HCT116 (cell line): ENCODE measurements at regions not wholly inside any gene's neighbourhood (a gene's known extent, or its start where the extent isn't known, plus 50 kb on each side); places are given as distances from the start of the nearest gene placed in this dataset.

Experiments used
- ATAC-seq: fragments of 200-7000 bp; cut with Tn5 transposase; 2 replicates; pipeline ENCODE4 v1.9.1; 2020; ENCODE audit warnings: mild to moderate bottlenecking, moderate library complexity
- BruUV-seq: library from RNA; stranded (reverse); fragments of 400-500 nt; replicated peaks from 2 replicates; lab custom pipeline; 2021; lab: Mats Ljungman, UMichigan
- CTCF ChIA-PET: fragments of 300-600 bp; sonication (Branson Sonifier 250); formaldehyde crosslinking; loops from one replicate; lab custom pipeline; 2021; ENCODE audit warnings: antibody characterized with exemption; lab: Charles Lee
- POLR2A ChIA-PET: fragments of 300-600, 350-600 bp; sonication (Branson Sonifier 250); formaldehyde crosslinking; loops from one replicate; lab custom pipeline; 2021; ENCODE audit warnings: antibody characterized with exemption; lab: Charles Lee
- RAD21 ChIA-PET, 2 experiments: fragments of 300-600 bp; sonication (Branson Sonifier 250); formaldehyde crosslinking; loops; one replicate each; lab custom pipeline; 2023; ENCODE audit warnings: low total read pairs in 2 of 2; ENCODE audit not compliant: uncharacterized antibody in 2 of 2, unreplicated experiment in 2 of 2, low non-redundant PET in 1 of 2; lab: Charles Lee
- DNase-seq: peaks from one replicate; pipeline ENCODE4 v3.0.0-alpha.2; 2010; ENCODE audit warnings: low read depth, low spot score
- H2AFZ ChIP-seq: fragments of 200-600 bp; shearing (Covaris generic), sonication (generic); 2 replicates; pipeline ENCODE4 v1.6.1; 2017; ENCODE audit warnings: low read depth, mixed run types, mixed read lengths, antibody characterized with exemption, low read length; ENCODE audit not compliant: poor library complexity, severe bottlenecking
- H3K27ac ChIP-seq: 2 replicates; pipeline ENCODE4 v1.5.1; 2012; ENCODE audit warnings: low read depth, low read length
- H3K27me3 ChIP-seq: fragments of 200-600 bp; sonication (generic); 2 replicates; pipeline ENCODE4 v1.6.1; 2016; ENCODE audit warnings: mixed run types, low read length, mixed read lengths; ENCODE audit not compliant: insufficient read depth
- H3K36me3 ChIP-seq, 2 experiments: fragments of 200-500 bp in 1 of 2; fragments of 200-600 bp in 1 of 2; sonication (Bioruptor generic) in 1 of 2; sonication (generic) in 1 of 2; 2 replicates each; pipeline versions ENCODE4 v1.5.1 to v1.6.1; 2014 to 2016; ENCODE audit warnings: low read length in 2 of 2, inconsistent platforms in 1 of 2, mixed read lengths in 1 of 2, mixed run types in 1 of 2; ENCODE audit not compliant: insufficient read depth in 2 of 2, control insufficient read depth in 1 of 2
- H3K4me1 ChIP-seq, 2 experiments: fragments of 200-600 bp in 1 of 2; sonication (generic) in 1 of 2; 2 replicates each; pipeline versions ENCODE4 v1.5.1 to v1.6.1; 2012 to 2017; ENCODE audit warnings: low read length in 2 of 2, inconsistent platforms in 1 of 2, mild to moderate bottlenecking in 1 of 2, mixed read lengths in 1 of 2, mixed run types in 1 of 2, moderate library complexity in 1 of 2; ENCODE audit not compliant: insufficient read depth in 2 of 2, control insufficient read depth in 1 of 2
- H3K4me2 ChIP-seq: fragments of 200-600 bp; sonication (generic); 2 replicates; pipeline ENCODE4 v1.6.1; 2017; ENCODE audit warnings: mixed run types, low read length, mixed read lengths
- H3K4me3 ChIP-seq, 2 experiments: fragments of 200-600 bp in 1 of 2; sonication (generic) in 1 of 2; replicated peaks in 1 of 2; 2 replicates each; pipeline ENCODE4 v1.5.1; 2011 to 2016; ENCODE audit warnings: low read length in 2 of 2, control low read depth in 1 of 2, low read depth in 1 of 2, mild to moderate bottlenecking in 1 of 2, mixed read lengths in 1 of 2, mixed run types in 1 of 2
- H3K79me2 ChIP-seq: fragments of 200-600 bp; sonication (generic); 2 replicates; pipeline ENCODE4 v1.6.1; 2017; ENCODE audit warnings: mild to moderate bottlenecking, mixed run types, low read length, moderate library complexity, mixed read lengths; ENCODE audit not compliant: insufficient read depth
- H3K9ac ChIP-seq: fragments of 200-600 bp; sonication (generic); 2 replicates; pipeline ENCODE4 v1.6.1; 2016; ENCODE audit warnings: low read length, mixed read lengths
- H3K9me2 ChIP-seq: fragments of 200-600 bp; sonication (generic), shearing (Covaris generic); 2 replicates; pipeline ENCODE4 v1.6.1; 2017; ENCODE audit warnings: mixed run types, mild to moderate bottlenecking, moderate library complexity; ENCODE audit not compliant: insufficient read depth
- H3K9me3 ChIP-seq, 2 experiments: fragments of 200-500 bp in 1 of 2; fragments of 200-600 bp in 1 of 2; sonication (Bioruptor generic) in 1 of 2; sonication (generic) in 1 of 2; 2 replicates each; pipeline ENCODE4 v1.6.1; 2014 to 2017; ENCODE audit warnings: low read length in 2 of 2, mixed read lengths in 2 of 2, inconsistent platforms in 1 of 2, low read depth in 1 of 2, mild to moderate bottlenecking in 1 of 2, mixed run types in 1 of 2, moderate library complexity in 1 of 2; ENCODE audit not compliant: control insufficient read depth in 1 of 2, insufficient read depth in 1 of 2
- H4K20me1 ChIP-seq: fragments of 200-600 bp; sonication (generic), shearing (Covaris generic); 2 replicates; pipeline ENCODE4 v1.6.1; 2017; ENCODE audit warnings: mixed run types, mild to moderate bottlenecking, moderate library complexity; ENCODE audit not compliant: insufficient read depth
- ATF3 ChIP-seq: IDR thresholded peaks from 2 replicates; pipeline ENCODE4 v1.6.1; 2012
- CEBPB ChIP-seq: IDR thresholded peaks from 2 replicates; pipeline ENCODE4 v1.6.1; 2012; ENCODE audit warnings: low read depth
- CTCF ChIP-seq, 3 experiments: fragments of 200-600 bp in 1 of 3; sonication (generic) in 1 of 3; IDR thresholded peaks in 2 of 3; conservative IDR thresholded peaks in 1 of 3; 2 replicates each; pipeline ENCODE4 v1.5.1; 2012 to 2017; ENCODE audit warnings: low read depth in 2 of 3, low read length in 2 of 3, antibody characterized with exemption in 1 of 3, borderline replicate concordance in 1 of 3, control low read depth in 1 of 3, mild to moderate bottlenecking in 1 of 3, mixed read lengths in 1 of 3, mixed run types in 1 of 3, moderate library complexity in 1 of 3; ENCODE audit not compliant: insufficient read depth in 1 of 3
- EGR1 ChIP-seq: IDR thresholded peaks from 2 replicates; pipeline ENCODE4 v1.6.1; 2012; ENCODE audit warnings: low read depth
- ELF1 ChIP-seq: IDR thresholded peaks from 2 replicates; pipeline ENCODE4 v1.6.1; 2012; ENCODE audit warnings: low read depth, borderline replicate concordance
- EZH2 ChIP-seq: fragments of 200-600 bp; sonication (generic); IDR thresholded peaks from 2 replicates; pipeline ENCODE4 v1.6.1; 2017; ENCODE audit warnings: antibody characterized with exemption, mixed run types
- FOSL1 ChIP-seq: IDR thresholded peaks from 2 replicates; pipeline ENCODE4 v1.6.1; 2012; ENCODE audit warnings: low read depth
- JUND ChIP-seq: IDR thresholded peaks from 2 replicates; pipeline ENCODE4 v1.6.1; 2012
- MAX ChIP-seq: IDR thresholded peaks from 2 replicates; pipeline ENCODE4 v1.6.1; 2012
- POLR2A ChIP-seq: IDR thresholded peaks from 2 replicates; pipeline ENCODE4 v1.7.0; 2011; ENCODE audit warnings: borderline replicate concordance; ENCODE audit not compliant: insufficient read depth, insufficient read length; ENCODE audit errors: extremely low read depth
- REST ChIP-seq: IDR thresholded peaks from 2 replicates; pipeline ENCODE4 v1.6.1; 2012; ENCODE audit warnings: low read depth
- SIN3A ChIP-seq: IDR thresholded peaks from 2 replicates; pipeline ENCODE4 v1.6.1; 2012; ENCODE audit warnings: low read depth
- SRF ChIP-seq: IDR thresholded peaks from 2 replicates; pipeline ENCODE4 v1.6.1; 2012; ENCODE audit warnings: low read depth
- TCF7L2 ChIP-seq: IDR thresholded peaks from 2 replicates; pipeline ENCODE4 v1.7.0; 2011; ENCODE audit warnings: borderline replicate concordance, inconsistent platforms; ENCODE audit not compliant: insufficient read depth, insufficient read length; ENCODE audit errors: extremely low read depth
- YY1 ChIP-seq: IDR thresholded peaks from 2 replicates; pipeline ENCODE4 v1.6.1; 2011; ENCODE audit warnings: low read length, low read depth, moderate library complexity, mild to moderate bottlenecking; ENCODE audit not compliant: insufficient replicate concordance; ENCODE audit errors: extremely low read depth
- ZBTB33 ChIP-seq: IDR thresholded peaks from 2 replicates; pipeline ENCODE4 v1.6.1; 2011; ENCODE audit warnings: mild to moderate bottlenecking, low read length, moderate library complexity; ENCODE audit not compliant: insufficient replicate concordance; ENCODE audit errors: extremely low read depth
- ZFX ChIP-seq: fragments of 450-650 bp; IDR thresholded peaks from 2 replicates; pipeline ENCODE4 v1.6.1; 2017
- ZNF274 ChIP-seq: fragments of 200-500 bp; sonication (Bioruptor generic); IDR thresholded peaks from 2 replicates; pipeline ENCODE4 v1.6.1; 2014; ENCODE audit warnings: mild to moderate bottlenecking, low read depth, low read length, inconsistent platforms
- intact Hi-C: fragments of 100-400 bp; cut with micrococcal nuclease; formaldehyde crosslinking; loops from 2 replicates; pipeline ENCODE4 v1.10.0; 2022

GRCh38 chr17:77451894-77452852, 311.4 kb downstream of the SEC14L1 start:
- POLR2A ChIA-PET: no interaction called here
- H3K4me3 ChIP-seq: no peak overlapping the region
- H3K27ac ChIP-seq: no peak overlapping the region; the same call in 1 of the 2 replicates
- no peaks in the 10 kb centered on the region for H3K27me3 ChIP-seq
- ATAC-seq (no peak), DNase-seq (no peak)
- H3K4me2 ChIP-seq: no peak overlapping the region
- H3K9ac ChIP-seq: no peak overlapping the region
- H4K20me1 ChIP-seq: no peaks in the 10 kb centered on the region; the same call in 1 of the 2 replicates
- no peaks in the 10 kb centered on the region for H3K9me3 ChIP-seq
- H3K4me1 ChIP-seq: peaks cover 25 to 39% of the 10 kb centered on the region in 2 experiments
- no peaks in the 10 kb centered on the region for H3K36me3 ChIP-seq
- RAD21 ChIA-PET: no interaction called here
- TF ChIP-seq SIN3A: no peak
- no peak for TF ChIP-seq FOSL1
- no peak for TF ChIP-seq TCF7L2
- no peak for TF ChIP-seq MAX
- no peak for TF ChIP-seq ATF3
- no peak for TF ChIP-seq REST
- no peak for TF ChIP-seq EZH2
- no peak for TF ChIP-seq ZFX
- TF ChIP-seq YY1: no peak
- TF ChIP-seq CTCF (IDR thresholded peaks at IDR 0.05 in 2 of 3, conservative IDR thresholded peaks at IDR 0.05 in 1 of 3; ENCODE audit: borderline replicate concordance in 1 of 3, insufficient read depth in 1 of 3, low read depth in 2 of 3, low read length in 2 of 3): no peak
- no peak for TF ChIP-seq ELF1
- TF ChIP-seq ZNF274: no peak
- TF ChIP-seq ZBTB33: no peak
- no peak for TF ChIP-seq JUND
- TF ChIP-seq EGR1: no peak
- TF ChIP-seq POLR2A: no peak
- no peak for TF ChIP-seq CEBPB
- no peak for TF ChIP-seq SRF
- no TSS peak for BruUV-seq
- H2AFZ ChIP-seq: no peak overlapping the region
- CTCF ChIA-PET: interaction anchor here (1.6 kb wide), 1 partner anchor 23 kb away, joined by 4 read pairs; no protein-coding TSS in a partner anchor
- intact Hi-C loops: no loop called here
- H3K79me2 ChIP-seq: peaks cover 74% of the 10 kb centered on the region
- H3K9me2 ChIP-seq: no peaks in the 10 kb centered on the region
